GM12865 (cell line): ENCODE measurements at regions not wholly inside any gene's neighbourhood (a gene's known extent, or its start where the extent isn't known, plus 50 kb on each side); places are given as distances from the start of the nearest gene placed in this dataset.

Experiments
- DNase-seq: peaks from one replicate; pipeline ENCODE4 v3.0.0; 2010; ENCODE audit warnings: low read depth
- H3K4me3 ChIP-seq: 2 replicates; pipeline ENCODE4 v1.5.1; 2011; ENCODE audit warnings: mild to moderate bottlenecking, low read depth, low read length, control low read depth
- TF ChIP-seq, protein P1 (sequence below): IDR thresholded peaks from 2 replicates; pipeline ENCODE4 v1.5.1; 2011; ENCODE audit warnings: low read length, control low read depth, low read depth, inconsistent platforms; ENCODE audit not compliant: insufficient read depth; ENCODE audit errors: missing control alignments

DNA sequence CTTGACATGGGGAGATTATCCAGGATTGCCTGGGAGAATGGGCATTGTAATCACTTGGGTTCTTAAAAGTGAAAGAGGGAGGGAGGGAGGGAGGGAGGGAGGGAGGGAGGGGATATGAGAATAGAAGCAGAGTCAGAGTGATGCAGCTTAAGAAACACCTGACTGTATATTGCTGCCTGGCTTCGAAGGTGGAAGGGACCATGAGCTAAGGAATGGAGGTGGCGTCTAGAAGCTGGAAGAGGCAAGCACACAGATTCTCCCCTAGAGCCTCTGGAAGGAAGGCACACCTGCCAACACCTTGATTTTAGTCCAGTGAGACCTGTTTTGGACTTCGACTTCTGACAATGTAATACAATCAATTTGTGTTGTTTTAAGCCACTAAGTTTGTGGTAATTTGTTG is 78.4 kb downstream of the PRL start:
- TF ChIP-seq, protein P1, sequence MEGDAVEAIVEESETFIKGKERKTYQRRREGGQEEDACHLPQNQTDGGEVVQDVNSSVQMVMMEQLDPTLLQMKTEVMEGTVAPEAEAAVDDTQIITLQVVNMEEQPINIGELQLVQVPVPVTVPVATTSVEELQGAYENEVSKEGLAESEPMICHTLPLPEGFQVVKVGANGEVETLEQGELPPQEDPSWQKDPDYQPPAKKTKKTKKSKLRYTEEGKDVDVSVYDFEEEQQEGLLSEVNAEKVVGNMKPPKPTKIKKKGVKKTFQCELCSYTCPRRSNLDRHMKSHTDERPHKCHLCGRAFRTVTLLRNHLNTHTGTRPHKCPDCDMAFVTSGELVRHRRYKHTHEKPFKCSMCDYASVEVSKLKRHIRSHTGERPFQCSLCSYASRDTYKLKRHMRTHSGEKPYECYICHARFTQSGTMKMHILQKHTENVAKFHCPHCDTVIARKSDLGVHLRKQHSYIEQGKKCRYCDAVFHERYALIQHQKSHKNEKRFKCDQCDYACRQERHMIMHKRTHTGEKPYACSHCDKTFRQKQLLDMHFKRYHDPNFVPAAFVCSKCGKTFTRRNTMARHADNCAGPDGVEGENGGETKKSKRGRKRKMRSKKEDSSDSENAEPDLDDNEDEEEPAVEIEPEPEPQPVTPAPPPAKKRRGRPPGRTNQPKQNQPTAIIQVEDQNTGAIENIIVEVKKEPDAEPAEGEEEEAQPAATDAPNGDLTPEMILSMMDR: no peak

DNA sequence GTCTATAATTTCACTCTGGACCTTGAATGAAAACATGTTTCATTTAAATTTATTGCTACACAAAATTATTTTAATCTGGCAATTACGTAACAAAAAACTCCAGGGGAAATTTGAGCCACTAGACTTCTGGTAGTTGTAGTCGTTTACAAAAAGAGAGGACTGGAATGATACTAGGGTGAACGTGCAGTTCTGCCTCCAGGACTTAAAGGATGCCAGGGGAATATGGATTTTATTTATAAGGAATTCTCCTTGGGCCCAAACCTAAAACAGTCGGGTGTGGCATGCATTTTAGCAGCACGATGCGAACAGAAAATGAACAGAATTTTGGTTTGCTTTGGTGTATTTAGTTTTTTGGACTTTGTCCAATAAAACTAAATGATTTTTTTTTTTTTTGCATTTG is 76.9 kb downstream of the PRL start:
- no peak for DNase-seq
- H3K4me3 ChIP-seq: no peak overlapping the region
- TF ChIP-seq, protein P1: no peak

More for the DNA sequence above, 78.4 kb downstream of the PRL start:
- no peak overlapping the region for H3K4me3 ChIP-seq
- no peak for DNase-seq

DNA sequence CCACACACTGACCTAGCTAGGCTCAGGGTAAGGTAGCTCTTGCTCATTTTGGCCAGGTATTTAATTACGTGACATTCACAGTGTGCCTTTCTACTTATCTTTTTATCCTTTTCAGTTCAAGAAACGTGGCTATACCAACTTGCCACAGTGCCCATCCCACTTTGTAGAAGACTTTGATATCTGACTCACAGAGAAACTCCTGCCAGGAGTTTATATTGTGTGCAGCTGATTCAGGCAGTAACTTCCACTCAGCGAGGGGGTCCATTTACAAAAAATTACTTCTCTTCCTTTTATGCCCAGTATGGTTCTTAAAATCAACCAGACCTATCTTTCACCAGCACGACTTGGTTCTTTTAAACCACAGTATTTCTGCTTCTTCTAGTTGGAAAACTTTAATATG is 75.6 kb downstream of the PRL start:
- H3K4me3 ChIP-seq: no peak overlapping the region
- no peak for DNase-seq
- TF ChIP-seq, protein P1: no peak

DNA sequence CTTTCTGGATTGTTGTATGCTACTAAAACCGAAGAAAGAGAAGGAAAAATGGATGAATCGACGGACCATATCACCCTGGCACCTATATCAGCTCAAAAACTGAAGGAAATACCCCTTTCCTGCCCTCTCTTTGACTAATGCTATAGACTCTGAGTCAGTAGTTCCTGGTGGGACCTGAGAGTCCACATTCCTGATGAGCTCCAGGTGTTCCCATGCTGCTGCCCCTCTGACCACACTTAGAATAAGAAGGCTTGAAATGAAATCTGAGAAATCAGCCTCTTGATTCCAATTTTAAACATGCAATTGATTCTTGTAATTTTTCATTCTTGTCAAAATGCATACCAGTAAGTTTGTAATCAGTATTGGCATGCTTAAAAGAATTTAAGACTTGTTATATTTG is 75.2 kb downstream of the PRL start:
- TF ChIP-seq, protein P1: no peak
- DNase-seq: no peak
- no peak overlapping the region for H3K4me3 ChIP-seq

DNA sequence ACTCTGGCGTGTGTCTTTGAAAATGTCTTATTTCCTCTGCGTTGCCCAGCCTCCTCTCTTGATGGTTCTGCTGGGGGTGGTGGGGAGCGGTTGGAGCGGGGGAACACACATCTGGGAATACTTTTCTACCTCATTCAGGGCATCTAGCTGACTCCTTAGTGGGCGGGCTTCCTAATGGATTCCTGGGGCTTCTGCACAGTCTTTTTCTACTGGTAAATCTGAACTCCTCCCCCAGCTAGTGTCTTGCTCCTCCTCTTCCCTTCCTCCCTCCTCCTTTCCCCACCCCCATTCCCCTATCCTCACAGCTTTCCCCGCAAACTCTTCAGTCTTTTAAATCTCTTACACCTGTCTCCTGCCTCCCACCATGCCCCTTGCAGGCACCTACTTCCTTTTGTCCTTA is 74.4 kb downstream of the PRL start:
- no peak for DNase-seq
- TF ChIP-seq, protein P1: no peak
- no peak overlapping the region for H3K4me3 ChIP-seq

DNA sequence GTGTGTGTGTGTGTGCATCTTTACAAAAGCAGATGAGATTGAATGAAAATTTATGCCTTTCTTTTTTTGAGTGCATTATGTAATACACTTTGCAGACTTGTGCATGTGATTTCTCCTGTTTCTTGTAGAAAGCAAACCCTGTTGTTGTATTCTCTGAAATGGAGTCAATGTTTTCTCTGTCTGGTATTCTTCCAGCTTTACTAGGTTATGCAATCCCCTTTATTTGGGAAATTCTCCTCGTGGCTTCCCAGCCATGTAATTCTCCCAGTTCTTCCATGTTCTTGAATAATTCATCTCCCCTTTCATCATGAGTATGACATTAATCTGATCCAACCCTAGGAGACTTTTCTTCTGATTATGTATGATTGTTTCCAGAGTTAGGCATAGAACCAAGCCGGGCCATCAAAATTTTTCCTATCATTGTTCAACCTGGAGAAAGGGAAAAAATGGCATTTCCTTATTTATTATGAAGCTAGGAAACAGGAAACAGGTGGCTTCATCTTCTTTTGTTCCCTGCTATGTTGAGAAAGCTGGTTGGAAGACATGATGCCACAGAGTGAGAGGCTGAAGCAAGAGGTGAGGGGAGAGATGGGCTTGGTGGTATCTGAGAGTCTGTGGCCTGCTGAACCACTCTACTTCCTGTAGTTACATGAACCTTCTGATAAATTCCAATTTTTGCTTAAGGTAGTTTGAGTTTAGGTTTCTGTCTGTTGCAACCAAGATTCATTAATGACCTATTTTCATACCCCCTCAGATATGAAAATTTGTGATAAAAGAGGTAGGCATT is 68.8 kb downstream of the PRL start:
- TF ChIP-seq, protein P1: no peak
- H3K4me3 ChIP-seq: no peak overlapping the region
- DNase-seq: no peak

DNA sequence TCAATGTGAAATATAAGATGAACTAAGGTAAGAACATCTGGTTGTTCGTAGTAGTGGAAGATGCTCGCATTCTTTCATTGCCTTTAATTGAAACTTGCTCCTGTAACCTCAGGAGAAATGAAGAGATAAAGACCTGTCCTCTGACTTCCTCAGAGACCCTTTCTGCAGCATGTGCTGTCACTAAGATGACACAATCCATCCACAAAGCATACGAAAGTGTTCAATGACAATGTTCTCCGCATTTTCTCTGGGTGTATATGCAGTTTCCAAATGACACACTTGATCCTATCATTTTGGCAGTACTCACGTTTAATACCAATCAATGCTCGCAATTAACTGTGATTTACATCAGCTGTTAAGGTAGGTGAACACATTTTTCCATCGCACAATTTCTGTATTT is 65.8 kb downstream of the PRL start:
- TF ChIP-seq, protein P1: no peak
- DNase-seq: no peak

More for the DNA sequence above, 65.8 kb downstream of the PRL start:
- no peak overlapping the region for H3K4me3 ChIP-seq
